OCI-LY7 (cell line): ENCODE measurements at regions not wholly inside any gene's neighbourhood (a gene's known extent, or its start where the extent isn't known, plus 50 kb on each side); places are given as distances from the start of the nearest gene placed in this dataset.

Experiments
- BruUV-seq: library from RNA; stranded (reverse); fragments of 400-500 nt; replicated peaks from 2 replicates; lab custom pipeline; 2021; lab: Mats Ljungman, UMichigan
- CTCF ChIA-PET: fragments of 300-600 bp; sonication (Branson Sonifier 250); formaldehyde crosslinking; loops from one replicate; lab custom pipeline; 2022; ENCODE audit warnings: antibody characterized with exemption; ENCODE audit not compliant: unreplicated experiment; lab: Charles Lee
- POLR2A ChIA-PET: fragments of 300-600 bp; sonication (Branson Sonifier 250); formaldehyde crosslinking; loops from one replicate; lab custom pipeline; 2022; ENCODE audit warnings: antibody characterized with exemption; lab: Charles Lee
- DNase-seq: peaks from one replicate; pipeline ENCODE4 v3.0.0-alpha.2; 2015; ENCODE audit warnings: low spot score
- H2AFZ ChIP-seq: fragments of 200-600 bp; sonication (generic), shearing (Covaris generic); 2 replicates; pipeline ENCODE4 v1.6.1; 2014; ENCODE audit warnings: mild to moderate bottlenecking, antibody characterized with exemption, low read length, moderate library complexity
- H3K27ac ChIP-seq: fragments of 200-600 bp; sonication (generic); 2 replicates; pipeline ENCODE4 v1.5.1; 2014; ENCODE audit warnings: mixed run types, low read depth, mild to moderate bottlenecking, moderate library complexity, low read length, inconsistent platforms; ENCODE audit not compliant: poor library complexity, severe bottlenecking
- H3K36me3 ChIP-seq: fragments of 200-600 bp; sonication (generic); 2 replicates; pipeline ENCODE4 v1.6.1; 2014; ENCODE audit warnings: mild to moderate bottlenecking, antibody characterized with exemption, low read length, moderate library complexity, mixed read lengths; ENCODE audit not compliant: insufficient read depth
- H3K4me1 ChIP-seq: fragments of 200-600 bp; sonication (generic); 2 replicates; pipeline ENCODE4 v1.5.1; 2014; ENCODE audit warnings: mild to moderate bottlenecking, low read length; ENCODE audit not compliant: insufficient read depth, poor library complexity, severe bottlenecking
- H3K4me2 ChIP-seq: fragments of 200-600 bp; sonication (generic); 2 replicates; pipeline ENCODE4 v1.6.1; 2014; ENCODE audit warnings: mild to moderate bottlenecking, low read length
- H3K4me3 ChIP-seq: fragments of 200-600 bp; sonication (generic); 2 replicates; pipeline ENCODE4 v1.5.1; 2014; ENCODE audit warnings: mild to moderate bottlenecking, low read depth, low read length; ENCODE audit not compliant: poor library complexity, severe bottlenecking
- H3K79me2 ChIP-seq: fragments of 200-600 bp; sonication (generic); 2 replicates; pipeline ENCODE4 v1.6.1; 2016; ENCODE audit warnings: low read depth, mild to moderate bottlenecking, low read length, moderate library complexity, mixed read lengths; ENCODE audit not compliant: insufficient read depth
- H3K9me2 ChIP-seq: fragments of 200-600 bp; sonication (generic); 2 replicates; pipeline ENCODE4 v1.6.1; 2016; ENCODE audit warnings: mild to moderate bottlenecking, low read length, mixed read lengths; ENCODE audit not compliant: insufficient read depth
- H3K9me3 ChIP-seq: fragments of 200-600 bp; sonication (generic); 2 replicates; pipeline ENCODE4 v1.6.1; 2014; ENCODE audit warnings: mild to moderate bottlenecking, mixed run types, low read length, mixed read lengths
- H4K20me1 ChIP-seq: fragments of 200-600 bp; sonication (generic); 2 replicates; pipeline ENCODE4 v1.6.1; 2014; ENCODE audit warnings: mild to moderate bottlenecking, antibody characterized with exemption, low read length, moderate library complexity, mixed read lengths; ENCODE audit not compliant: insufficient read depth
- EZH2phosphoT487 ChIP-seq: fragments of 200-600 bp; sonication (generic); IDR thresholded peaks from 2 replicates; pipeline ENCODE4 v1.6.1; 2018; ENCODE audit warnings: low read depth, borderline replicate concordance, mild to moderate bottlenecking, mixed run types, antibody characterized with exemption, low read length, moderate library complexity, mixed read lengths
- intact Hi-C: fragments of 100-400 bp; cut with micrococcal nuclease; formaldehyde crosslinking; loops from one replicate; pipeline ENCODE4 v1.10.0; 2022; ENCODE audit not compliant: unreplicated experiment
- TF ChIP-seq, protein P1 (sequence below): fragments of 200-600 bp; sonication (generic); conservative IDR thresholded peaks from 2 replicates; pipeline ENCODE4 v1.5.1; 2014; ENCODE audit warnings: mild to moderate bottlenecking, antibody characterized with exemption, low read length, moderate library complexity, mixed read lengths

DNA sequence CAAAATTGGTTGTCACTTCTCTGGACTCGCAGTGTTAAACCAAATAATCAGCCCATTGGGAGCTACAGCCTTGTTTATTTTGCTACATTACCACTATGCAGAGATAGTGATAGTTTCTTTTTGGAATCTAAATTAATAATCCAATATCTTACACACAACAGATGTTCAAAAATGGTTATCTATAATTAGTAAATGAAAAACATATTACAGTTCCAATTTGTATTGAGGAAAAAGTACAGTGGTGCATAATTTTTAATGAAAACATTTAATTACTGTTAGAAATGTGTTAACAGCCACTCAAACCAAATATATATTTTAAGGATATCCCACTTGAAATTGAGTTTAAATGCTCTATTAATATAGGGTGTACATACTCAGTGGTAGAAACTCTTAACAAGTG, 327.3 kb upstream of the MARCKS start:
- DNase-seq: no peak
- Histone ChIP-seq H3K27ac (no peak overlapping the region), H3K4me1 (no peaks in the 10 kb centered on the region), H4K20me1 (no peaks in the 10 kb centered on the region), H3K4me2 (no peak overlapping the region), H3K36me3 (no peaks in the 10 kb centered on the region), H3K4me3 (no peak overlapping the region), H2AFZ (no peak overlapping the region), H3K9me2 (no peaks in the 10 kb centered on the region), H3K9me3 (no peaks in the 10 kb centered on the region), H3K79me2 (no peaks in the 10 kb centered on the region)
- BruUV-seq: no TSS peak
- CTCF ChIA-PET: no interaction called here
- no peak for TF ChIP-seq EZH2phosphoT487
- TF ChIP-seq, protein P1, sequence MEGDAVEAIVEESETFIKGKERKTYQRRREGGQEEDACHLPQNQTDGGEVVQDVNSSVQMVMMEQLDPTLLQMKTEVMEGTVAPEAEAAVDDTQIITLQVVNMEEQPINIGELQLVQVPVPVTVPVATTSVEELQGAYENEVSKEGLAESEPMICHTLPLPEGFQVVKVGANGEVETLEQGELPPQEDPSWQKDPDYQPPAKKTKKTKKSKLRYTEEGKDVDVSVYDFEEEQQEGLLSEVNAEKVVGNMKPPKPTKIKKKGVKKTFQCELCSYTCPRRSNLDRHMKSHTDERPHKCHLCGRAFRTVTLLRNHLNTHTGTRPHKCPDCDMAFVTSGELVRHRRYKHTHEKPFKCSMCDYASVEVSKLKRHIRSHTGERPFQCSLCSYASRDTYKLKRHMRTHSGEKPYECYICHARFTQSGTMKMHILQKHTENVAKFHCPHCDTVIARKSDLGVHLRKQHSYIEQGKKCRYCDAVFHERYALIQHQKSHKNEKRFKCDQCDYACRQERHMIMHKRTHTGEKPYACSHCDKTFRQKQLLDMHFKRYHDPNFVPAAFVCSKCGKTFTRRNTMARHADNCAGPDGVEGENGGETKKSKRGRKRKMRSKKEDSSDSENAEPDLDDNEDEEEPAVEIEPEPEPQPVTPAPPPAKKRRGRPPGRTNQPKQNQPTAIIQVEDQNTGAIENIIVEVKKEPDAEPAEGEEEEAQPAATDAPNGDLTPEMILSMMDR: no peak
- intact Hi-C loops: no loop called here
- POLR2A ChIA-PET: no interaction called here

DNA sequence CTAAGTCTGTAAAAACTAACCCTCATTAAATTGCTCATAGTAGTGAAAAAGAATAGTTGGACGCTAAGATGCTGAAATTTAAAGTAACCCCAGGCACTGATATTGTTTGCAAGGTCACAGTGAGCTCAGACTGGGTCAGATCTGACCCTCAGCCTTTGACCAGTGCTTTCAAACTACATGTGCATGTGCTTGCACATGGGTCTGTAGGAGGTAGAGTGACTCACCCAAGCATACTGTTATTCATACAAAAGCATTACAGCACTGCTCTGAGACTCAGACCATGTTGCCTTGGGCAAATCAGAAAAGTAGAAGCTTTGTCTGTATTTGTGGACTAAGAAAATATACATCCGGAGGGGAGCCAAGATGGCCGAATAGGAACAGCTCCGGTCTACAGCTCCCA, 326.4 kb upstream of the MARCKS start:
- Histone ChIP-seq H3K9me3 (no peaks in the 10 kb centered on the region), H3K4me1 (no peaks in the 10 kb centered on the region), H4K20me1 (no peaks in the 10 kb centered on the region), H3K9me2 (no peaks in the 10 kb centered on the region), H2AFZ (no peak overlapping the region), H3K4me2 (no peak overlapping the region), H3K4me3 (no peak overlapping the region), H3K36me3 (no peaks in the 10 kb centered on the region), H3K79me2 (no peaks in the 10 kb centered on the region), H3K27ac (no peak overlapping the region)
- ChIA-PET CTCF (no interaction called here), POLR2A (interaction anchor here (0.7 kb wide), 1 partner anchor 364 kb away, joined by 3 read pairs; no protein-coding TSS in a partner anchor)
- DNase-seq: no peak
- TF ChIP-seq EZH2phosphoT487: no peak
- TF ChIP-seq, protein P1: no peak
- no TSS peak for BruUV-seq
- intact Hi-C loops: no loop called here

DNA sequence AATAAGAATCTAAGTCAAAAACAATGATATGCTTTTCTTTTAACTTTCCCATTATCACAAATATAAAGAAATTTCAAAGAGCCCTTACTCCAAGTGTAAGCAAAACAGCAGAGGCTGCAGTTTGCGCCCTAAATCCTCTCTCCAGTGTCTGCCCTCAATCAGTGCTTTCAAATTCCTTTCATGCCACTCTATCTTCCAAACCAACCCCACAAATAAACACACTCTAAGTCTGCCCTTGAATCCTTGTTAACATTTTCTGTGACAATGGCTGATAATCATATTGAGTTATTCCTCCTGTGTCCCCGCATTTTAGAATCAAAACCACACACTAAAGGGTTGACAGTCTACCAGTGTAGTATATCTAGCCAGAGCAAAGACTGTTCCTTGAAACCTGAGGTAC, 317.9 kb upstream of the MARCKS start:
- BruUV-seq: no TSS peak
- Histone ChIP-seq H3K4me2 (no peak overlapping the region), H3K9me3 (no peaks in the 10 kb centered on the region), H4K20me1 (no peaks in the 10 kb centered on the region), H3K36me3 (no peaks in the 10 kb centered on the region), H3K4me1 (no peaks in the 10 kb centered on the region), H3K9me2 (no peaks in the 10 kb centered on the region), H2AFZ (no peak overlapping the region), H3K27ac (no peak overlapping the region), H3K79me2 (no peaks in the 10 kb centered on the region), H3K4me3 (no peak overlapping the region)
- no peak for TF ChIP-seq EZH2phosphoT487
- TF ChIP-seq, protein P1: no peak
- DNase-seq: no peak
- ChIA-PET CTCF (no interaction called here), POLR2A (no interaction called here)
- intact Hi-C loops: no loop called here
